ENCODE measurements at regions not wholly inside any gene's neighbourhood (a gene's known extent, or its start where the extent isn't known, plus 50 kb on each side); places are given as distances from the start of the nearest gene placed in this dataset.
A peak's percentile ranks its signal among the peaks of the same experiment; 100 is the strongest.

DNA sequence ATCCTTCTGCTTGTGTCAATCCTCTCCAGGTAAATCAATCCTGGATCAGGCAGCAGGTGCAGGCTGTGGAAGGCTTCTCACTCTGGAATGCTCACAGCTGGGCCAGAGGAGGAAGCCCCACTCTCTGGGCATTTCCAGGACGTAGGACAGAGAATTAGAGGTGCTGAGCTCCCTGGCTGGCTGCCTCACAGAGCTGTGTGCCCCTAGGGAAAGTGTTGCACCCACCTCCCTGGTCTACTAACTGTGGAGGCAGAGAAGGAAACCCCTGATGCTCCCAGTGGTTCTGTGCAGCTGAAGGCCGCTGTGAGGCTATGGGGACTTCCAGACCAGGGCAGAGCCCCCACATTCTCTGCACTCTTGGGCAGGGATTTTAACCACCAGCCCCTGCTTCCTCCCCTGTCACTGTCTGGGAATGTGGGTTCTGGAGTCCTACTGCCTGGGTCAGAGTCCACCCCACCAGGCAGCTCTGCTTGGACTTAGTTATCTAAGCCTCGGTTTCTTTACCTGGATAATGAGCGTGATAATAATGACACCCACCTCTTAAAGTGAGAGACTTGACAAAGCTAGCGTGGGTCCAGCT is 73.5 kb upstream of the EEPD1 start:
- in situ Hi-C loops (cut with HindIII; ENCODE audit: low sequenced_read_pairs), result no loop called here
- DNase-seq (ENCODE audit: low spot score), result no peak

DNA sequence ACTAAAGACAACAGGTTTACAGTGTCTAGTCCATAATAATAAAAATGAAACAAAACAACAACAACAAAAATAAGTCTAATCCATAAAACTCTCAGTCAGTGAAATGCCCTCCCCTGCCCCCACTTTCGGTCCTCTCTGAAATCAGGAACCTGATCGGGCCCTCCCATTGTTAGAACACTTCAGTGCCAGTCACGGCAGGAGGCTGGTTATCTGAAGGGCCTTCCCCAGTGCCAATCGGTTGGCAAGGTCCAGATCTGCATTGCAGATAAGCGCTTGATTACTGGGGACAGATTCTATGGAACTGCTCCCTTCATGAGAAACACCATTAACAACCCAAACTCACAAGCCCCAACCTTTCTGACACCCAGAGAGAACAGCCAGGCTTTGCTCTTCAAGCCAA is 72.2 kb upstream of the EEPD1 start:
- in situ Hi-C loops (cut with HindIII; ENCODE audit: low sequenced_read_pairs), result no loop called here
- DNase-seq (ENCODE audit: low spot score), result no peak

DNA sequence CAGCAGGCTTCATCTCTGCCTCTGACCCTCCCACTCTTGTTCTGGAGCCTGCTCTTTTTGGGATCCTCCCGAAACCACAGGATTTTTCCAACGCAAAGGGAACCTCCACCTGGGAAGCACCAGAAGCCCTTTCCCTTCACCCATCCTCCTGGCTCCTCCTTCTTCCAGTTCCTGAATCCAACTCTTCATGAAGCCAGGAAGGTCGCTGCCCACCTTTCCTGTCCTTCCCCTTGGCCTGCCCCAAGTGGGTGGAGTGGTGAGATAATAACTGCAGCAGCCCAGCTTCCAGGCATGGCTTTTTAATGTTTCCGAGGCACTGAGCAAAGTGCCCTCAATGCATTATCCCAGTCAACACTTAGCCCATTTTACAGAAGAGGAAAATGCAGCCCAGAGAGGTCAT is 70.8 kb upstream of the EEPD1 start:
- in situ Hi-C loops (cut with HindIII; ENCODE audit: low sequenced_read_pairs), result no loop called here

DNA sequence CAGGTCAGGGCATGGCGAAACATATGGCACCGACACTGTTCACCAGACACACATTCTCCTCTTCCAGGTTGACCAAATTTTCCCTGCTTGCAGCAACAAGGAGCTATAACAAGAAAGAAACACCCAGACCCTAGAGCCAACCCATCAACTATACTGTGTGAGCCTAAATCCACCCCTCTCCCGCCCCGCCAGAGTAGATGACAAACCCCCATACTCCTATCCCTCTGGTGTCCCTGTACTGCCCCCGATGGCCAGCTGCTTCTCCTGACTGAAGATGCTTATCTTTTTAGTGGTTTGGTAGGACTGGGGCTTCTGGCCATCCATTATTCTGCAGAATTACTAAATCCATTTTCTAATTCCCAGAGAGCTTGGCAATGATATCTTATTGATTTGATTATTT is 70.1 kb upstream of the EEPD1 start:
- in situ Hi-C loops (cut with HindIII; ENCODE audit: low sequenced_read_pairs), result no loop called here
- no peak for DNase-seq (ENCODE audit: low spot score)

More for the DNA sequence above, 70.8 kb upstream of the EEPD1 start:
- DNase-seq (ENCODE audit: low spot score), result no peak

DNA sequence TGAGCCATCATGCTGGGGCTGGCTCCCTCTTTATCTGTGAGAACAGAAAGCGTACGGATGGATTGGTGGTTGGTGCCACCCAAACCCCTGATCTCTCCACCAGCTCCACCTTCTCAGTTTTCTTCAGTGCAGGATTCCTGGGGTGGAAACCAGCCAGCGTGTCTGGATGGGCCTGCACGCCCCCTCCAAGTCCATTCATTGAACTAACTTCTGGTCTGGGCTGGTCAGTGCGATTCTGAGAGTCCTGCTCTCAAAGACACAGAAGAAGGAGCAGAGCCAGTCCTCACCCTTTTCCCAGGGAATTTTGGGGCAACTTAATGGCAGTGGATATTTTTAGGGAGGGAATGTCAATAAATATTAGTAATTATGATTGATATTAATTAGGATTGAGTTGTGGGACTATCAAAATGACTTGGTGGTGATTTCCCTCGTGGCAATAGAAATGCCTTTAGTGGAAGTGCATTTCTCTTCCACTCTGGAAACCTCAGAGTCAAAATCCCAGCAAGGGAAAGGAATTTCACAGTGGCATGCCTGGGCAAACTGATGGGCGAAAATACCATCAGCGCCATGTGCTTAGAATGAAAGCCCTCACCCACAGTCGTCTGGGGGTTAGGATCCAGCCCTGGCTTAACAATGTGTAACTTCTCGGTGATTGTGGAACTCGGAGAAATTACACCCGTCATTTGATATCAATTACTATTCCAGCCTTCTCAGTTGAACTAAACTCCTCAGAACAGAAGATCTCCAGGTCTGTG is 69.3 kb upstream of the EEPD1 start:
- in situ Hi-C loops (cut with HindIII; ENCODE audit: low sequenced_read_pairs), result no loop called here
- DNase-seq (ENCODE audit: low spot score), result no peak

DNA sequence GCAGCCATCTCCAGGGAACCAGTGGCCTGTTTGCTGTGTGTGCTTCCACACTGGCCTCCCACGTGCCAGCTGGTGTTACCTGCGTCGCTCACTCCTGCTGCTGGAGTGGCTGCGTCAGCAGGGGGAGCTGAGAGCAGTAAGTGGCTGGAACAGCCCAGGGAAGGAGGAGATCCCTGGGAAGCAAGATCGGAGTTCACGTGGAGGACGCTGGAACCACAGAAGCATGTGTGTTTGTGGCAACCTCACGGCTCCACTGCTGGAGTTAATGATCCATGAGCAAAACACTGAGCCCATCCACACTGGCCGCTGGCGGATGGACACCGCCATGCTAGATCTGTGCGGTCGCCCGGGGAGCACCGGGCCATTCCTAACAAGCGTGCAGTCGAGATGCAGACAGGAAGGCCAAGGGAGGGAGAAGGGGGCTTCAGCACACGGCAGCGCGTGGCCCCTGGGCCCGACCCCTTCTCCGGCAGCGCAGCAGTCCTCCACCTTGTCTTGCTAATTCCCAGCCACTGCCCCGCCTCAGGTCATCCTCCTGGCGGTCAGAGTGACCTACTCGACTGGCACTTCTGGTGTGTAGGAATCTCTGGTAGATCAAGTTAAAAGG is 68.5 kb upstream of the EEPD1 start:
- in situ Hi-C loops (cut with HindIII; ENCODE audit: low sequenced_read_pairs), result no loop called here
- DNase-seq (ENCODE audit: low spot score), result peak; percentile 17

DNA sequence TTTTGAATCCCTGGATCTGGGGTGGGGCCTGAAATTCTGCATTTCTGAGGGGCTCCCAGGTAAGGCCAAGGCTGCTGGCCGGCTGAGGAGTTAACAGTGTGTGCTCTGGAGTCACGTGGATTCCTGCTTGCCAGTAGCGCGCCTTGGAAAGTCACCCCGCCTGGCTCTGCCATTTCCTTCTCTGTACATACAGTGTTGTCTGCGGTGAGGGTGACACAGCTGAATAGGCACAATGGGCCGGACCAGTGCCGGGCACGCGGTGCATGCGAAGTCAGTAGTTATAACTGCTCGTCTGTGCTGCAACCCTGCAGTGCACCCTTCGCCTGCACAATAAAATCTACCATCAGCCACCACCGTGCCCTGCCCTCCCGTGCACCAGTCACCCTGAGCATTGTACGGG is 68.0 kb upstream of the EEPD1 start:
- no peak for DNase-seq (ENCODE audit: low spot score)
- in situ Hi-C loops (cut with HindIII; ENCODE audit: low sequenced_read_pairs), result no loop called here

DNA sequence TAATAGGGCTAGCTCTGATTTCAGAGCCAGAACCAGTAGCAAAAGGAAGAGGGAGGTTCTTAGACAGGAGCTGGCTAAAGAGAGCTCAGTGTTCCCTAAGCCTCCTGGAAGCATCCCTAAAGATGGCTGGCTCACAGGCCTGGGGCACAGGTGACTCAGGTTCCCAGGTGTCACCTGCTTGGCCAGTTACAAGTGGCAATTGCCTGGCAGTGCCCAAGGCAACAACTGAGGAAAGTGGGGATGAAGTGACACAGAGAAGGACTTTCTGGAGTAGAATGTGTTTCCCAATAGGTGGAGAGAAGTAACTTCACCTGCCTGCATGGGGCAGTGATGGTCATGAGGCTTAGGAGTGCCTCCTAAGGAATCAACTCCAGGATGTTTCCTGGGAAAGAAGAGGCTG is 66.5 kb upstream of the EEPD1 start:
- in situ Hi-C loops (cut with HindIII; ENCODE audit: low sequenced_read_pairs), result no loop called here
- DNase-seq (ENCODE audit: low spot score), result no peak

DNA sequence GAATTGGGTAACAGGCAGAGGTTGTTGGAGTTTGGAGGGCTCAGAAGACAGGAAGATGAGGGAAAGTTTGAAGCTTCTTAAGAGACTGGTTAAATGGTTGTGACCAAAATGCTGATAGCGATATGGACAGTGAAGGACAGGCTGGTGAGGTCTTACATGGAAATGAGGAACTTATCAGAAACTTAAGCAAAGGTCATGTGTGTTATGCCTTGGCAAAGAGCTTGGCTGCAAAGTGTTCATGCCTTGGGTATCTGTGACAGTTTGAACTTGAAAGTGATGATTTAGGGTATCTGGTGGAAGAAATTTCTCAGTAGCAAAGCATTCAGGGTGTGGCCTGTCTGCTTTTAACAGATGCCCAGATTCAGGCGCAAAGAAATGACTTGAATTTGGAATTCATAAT is 64.5 kb upstream of the EEPD1 start:
- in situ Hi-C loops (cut with HindIII; ENCODE audit: low sequenced_read_pairs), result no loop called here
- DNase-seq (ENCODE audit: low spot score), result no peak

DNA sequence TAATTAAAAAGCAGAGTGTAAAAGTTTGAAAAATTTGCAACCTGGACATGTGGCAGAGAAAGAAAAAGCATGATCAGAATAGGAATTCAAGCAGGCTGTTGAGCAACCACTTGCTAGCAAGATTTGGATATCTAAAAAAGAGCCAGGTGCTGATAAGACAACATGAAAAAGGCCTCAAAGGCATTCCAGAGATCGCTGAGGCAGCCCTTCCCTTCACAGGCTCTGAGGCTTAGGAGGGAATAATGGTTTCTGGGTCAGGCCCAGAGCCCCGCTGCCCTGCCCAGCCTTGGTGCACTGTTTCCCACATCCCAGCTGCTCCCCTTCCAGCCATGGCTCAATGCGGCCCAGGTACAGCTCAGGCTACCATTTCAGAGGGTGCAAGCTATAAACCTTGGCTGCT is 64.1 kb upstream of the EEPD1 start:
- in situ Hi-C loops (cut with HindIII; ENCODE audit: low sequenced_read_pairs), result no loop called here
- no peak for DNase-seq (ENCODE audit: low spot score)

DNA sequence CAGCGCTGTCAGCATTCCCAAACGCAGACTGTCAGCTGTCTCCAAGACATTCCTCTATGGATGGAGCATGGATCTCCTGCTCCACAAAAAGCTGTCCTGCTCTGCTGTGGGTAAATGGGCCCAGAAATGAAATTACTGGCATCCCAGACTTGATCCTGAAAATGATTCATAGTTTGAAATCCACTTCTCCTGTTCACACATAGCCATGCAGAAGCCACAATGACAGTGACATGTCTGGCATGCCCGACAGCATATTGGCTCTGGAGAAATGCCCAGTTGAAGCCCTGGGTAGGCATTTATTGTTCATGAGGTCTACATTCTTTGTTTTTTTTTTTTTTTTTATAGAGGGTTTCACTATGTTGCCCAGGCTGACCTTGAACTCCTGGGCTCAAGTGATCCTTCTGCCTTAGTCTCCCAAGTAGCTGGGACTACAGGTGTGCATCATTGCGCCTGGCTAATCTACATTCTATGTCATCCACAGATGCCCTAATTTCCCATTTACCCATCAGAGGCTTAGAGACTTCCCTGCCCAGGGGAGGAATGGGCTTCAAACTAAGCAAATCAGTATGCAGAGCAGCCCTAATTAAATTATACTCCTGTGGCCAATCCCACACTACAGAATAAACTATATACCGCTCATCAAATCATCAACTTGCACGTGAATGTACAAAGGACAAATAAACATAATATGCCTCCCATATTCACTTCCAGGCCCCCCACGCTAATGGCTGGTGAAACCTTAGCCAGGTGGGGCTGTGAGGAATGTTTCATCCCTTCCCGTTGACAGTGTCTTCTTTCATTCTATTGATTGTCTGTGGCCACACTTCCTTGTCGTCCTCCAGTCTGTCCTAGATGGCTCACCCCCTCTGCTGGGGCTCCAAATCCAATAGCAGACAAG is 61.8 kb upstream of the EEPD1 start:
- in situ Hi-C loops (cut with HindIII; ENCODE audit: low sequenced_read_pairs), result no loop called here
- no peak for DNase-seq (ENCODE audit: low spot score)

DNA sequence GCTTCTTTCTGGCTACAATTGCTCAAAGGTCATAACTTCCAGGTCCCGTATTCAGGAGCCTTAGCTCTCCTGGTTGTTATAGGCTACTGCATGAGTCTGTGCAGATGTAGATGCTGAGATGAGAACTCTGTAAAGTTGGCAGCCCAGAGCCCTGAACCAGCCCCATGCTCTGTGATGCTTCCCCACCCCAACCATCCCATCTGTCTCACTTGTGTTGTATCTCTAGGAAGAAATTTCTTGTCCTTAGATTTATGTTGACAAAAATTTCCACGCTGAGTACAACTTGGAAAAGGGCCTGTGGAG is 61.2 kb upstream of the EEPD1 start:
- in situ Hi-C loops (cut with HindIII; ENCODE audit: low sequenced_read_pairs), result no loop called here
- DNase-seq (ENCODE audit: low spot score), result no peak

DNA sequence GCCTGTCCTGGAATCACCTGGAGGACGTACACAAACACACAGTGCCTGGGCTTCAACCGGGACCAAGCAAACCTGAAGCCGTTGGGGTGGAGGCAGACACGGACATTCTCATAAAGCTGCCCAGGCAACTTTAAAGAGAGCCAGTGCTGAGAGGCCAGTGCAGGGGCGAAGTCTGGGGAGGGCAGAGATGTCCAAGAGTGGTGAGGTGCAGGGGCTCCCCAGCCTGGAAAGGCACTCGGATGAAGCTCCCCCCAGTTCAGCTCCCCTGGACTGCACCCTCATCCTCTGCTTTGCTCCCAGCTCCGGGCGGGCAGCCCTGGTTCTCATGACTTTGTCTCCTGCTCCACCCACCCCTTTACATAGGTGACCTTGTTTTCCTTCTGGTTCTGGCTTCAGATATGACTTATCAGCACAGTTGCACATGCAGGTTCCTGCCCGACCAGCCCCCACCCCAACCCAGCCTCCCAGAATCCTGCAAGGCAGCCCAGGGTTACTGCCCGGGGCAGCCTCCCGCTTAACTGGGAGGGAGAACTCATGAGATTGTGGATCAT is 60.8 kb upstream of the EEPD1 start:
- no peak for DNase-seq (ENCODE audit: low spot score)
- in situ Hi-C loops (cut with HindIII; ENCODE audit: low sequenced_read_pairs), result no loop called here

DNA sequence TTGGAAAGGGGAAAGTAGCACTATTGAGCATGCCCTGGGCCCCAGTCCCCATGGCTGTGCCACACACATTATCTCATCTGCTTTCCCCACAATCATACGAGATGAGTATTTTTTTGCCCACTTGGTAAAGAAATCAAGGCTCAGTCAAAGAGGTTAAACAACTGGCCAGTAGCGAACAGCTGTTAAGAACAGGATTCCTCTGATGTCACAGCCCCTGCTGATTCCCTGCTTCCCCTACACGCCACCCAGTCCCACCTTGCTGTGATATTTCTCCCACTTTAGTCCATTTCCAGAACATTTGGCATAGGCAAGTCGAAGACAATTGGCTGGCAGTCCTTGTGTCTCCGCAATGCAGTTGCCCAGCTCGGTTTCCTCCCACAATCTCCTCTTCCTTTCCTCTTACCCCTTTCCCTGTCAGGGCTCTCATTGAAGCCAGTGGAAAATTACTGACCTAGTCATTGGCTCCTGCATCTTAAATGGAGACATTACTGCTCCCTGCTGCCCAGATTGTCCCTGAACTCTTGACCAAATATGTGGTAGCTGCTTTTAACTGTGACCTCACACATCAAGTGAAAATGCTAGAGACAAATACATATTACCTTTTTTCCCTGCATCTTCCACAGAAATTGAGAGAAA is 56.5 kb upstream of the EEPD1 start:
- in situ Hi-C loops (cut with HindIII; ENCODE audit: low sequenced_read_pairs), result no loop called here
- no peak for DNase-seq (ENCODE audit: low spot score)

DNA sequence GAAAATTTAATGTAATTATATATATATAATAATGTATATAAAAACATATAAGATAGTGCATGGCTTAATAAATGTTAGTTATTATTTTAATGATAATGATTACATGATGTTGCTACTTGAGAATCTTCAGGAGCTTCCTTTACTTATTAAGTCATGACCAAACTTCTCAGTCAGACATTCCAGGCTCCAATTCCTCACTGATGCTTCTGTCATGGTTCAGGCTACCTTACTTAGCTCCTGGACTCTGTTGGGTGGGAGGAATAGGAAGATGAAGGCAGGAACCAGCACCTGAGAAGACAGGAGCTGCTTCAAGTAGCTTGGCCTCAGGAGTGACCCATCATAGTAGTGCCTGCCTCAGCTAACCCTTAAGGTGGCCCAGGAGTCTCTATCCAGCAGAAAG is 55.0 kb upstream of the EEPD1 start:
- in situ Hi-C loops (cut with HindIII; ENCODE audit: low sequenced_read_pairs), result no loop called here
- DNase-seq (ENCODE audit: low spot score), result no peak

DNA sequence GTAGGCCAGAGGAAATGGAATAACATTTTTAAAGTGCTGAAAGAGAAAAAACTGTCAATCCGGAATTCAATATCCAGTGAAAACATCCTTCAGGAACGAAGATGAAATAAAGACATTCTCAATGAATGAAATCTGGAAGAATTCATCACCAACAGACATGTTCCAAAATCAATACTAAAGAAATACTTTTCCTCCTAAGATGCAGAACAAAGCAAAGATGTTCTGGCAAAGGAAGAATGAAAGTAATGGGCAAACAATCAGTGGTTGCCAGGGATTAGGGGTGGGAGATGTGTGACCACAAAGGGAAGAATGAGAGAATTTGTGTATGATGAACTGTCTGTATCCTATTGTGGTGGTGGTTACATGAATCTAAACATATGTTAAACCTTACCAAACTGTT is 52.8 kb upstream of the EEPD1 start:
- in situ Hi-C loops (cut with HindIII; ENCODE audit: low sequenced_read_pairs), result no loop called here
- no peak for DNase-seq (ENCODE audit: low spot score)

DNA sequence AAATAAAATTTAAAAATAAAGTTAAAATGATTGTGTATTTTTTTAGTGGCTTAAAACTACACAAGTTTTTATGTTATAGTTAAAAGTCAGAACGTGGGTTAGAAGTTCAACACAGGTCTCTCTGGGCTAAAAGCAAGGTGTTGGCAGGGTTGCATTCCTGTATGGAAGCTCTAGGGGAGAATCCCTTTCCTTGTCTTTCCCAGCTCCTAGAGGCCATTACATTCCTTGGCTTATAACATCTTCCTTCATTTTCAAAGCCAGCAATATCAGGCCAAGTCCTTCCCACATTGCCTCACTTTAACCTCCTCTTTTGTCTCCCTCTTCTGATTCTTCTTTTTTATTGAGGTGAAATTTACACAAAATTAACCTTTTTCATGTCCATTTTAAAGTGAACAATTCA is 52.4 kb upstream of the EEPD1 start:
- DNase-seq (ENCODE audit: low spot score), result no peak
- in situ Hi-C loops (cut with HindIII; ENCODE audit: low sequenced_read_pairs), result no loop called here

Measured in G401 (cell line).